Central memory CD8-positive, alpha-beta T cell (primary cell): ENCODE measurements at regions not wholly inside any gene's neighbourhood (a gene's known extent, or its start where the extent isn't known, plus 50 kb on each side); places are given as distances from the start of the nearest gene placed in this dataset.

ENCODE experiments used
- ATAC-seq: fragments of 150-1000 bp; cut with Tn5 transposase; replicated peaks from 2 replicates; pipeline ENCODE4 v1.10.0; 2022; ENCODE audit warnings: mild to moderate bottlenecking, moderate FRiP score, moderate number of reproducible peaks; ENCODE audit not compliant: poor library complexity, severe bottlenecking; ENCODE audit errors: extremely low read depth
- DNase-seq, 2 donors: peaks; one replicate each; pipeline ENCODE4 v3.0.0; 2021; ENCODE audit warnings: low spot score in 2 of 2
- H3K27ac Mint-ChIP-seq: one replicate; pipeline ENCODE4 v1.8.0; 2022; ENCODE audit warnings: low read depth, mild to moderate bottlenecking, moderate library complexity, mixed read lengths
- H3K27me3 Mint-ChIP-seq: one replicate; pipeline ENCODE4 v1.8.0; 2022; ENCODE audit warnings: mixed read lengths
- H3K36me3 Mint-ChIP-seq: one replicate; pipeline ENCODE4 v1.8.0; 2022; ENCODE audit warnings: mild to moderate bottlenecking, moderate library complexity, mixed read lengths; ENCODE audit not compliant: insufficient read depth
- H3K4me1 Mint-ChIP-seq: one replicate; pipeline ENCODE4 v1.8.0; 2022; ENCODE audit warnings: mixed read lengths
- H3K4me3 Mint-ChIP-seq: one replicate; pipeline ENCODE4 v1.8.0; 2022; ENCODE audit warnings: mild to moderate bottlenecking, moderate library complexity, mixed read lengths
- H3K9me3 Mint-ChIP-seq: one replicate; pipeline ENCODE4 v1.8.0; 2022; ENCODE audit warnings: mixed read lengths

- DNase-seq (no peak), ATAC-seq (no peak)
- H3K9me3 Mint-ChIP-seq = peaks cover 19% of the 10 kb centered on the region
- H3K4me1 Mint-ChIP-seq = no peaks in the 10 kb centered on the region
- no peaks in the 10 kb centered on the region for H3K27me3 Mint-ChIP-seq
- no peak overlapping the region for H3K4me3 Mint-ChIP-seq
- H3K27ac Mint-ChIP-seq = no peak overlapping the region
- no peaks in the 10 kb centered on the region for H3K36me3 Mint-ChIP-seq
These were observed 1555.4 kb upstream of the MIR17HG start for GRCh38 chr13:89791971-89792630.

- Mint-ChIP-seq H3K9me3 (peaks cover 28% of the 10 kb centered on the region), H3K27ac (no peak overlapping the region), H3K27me3 (no peaks in the 10 kb centered on the region), H3K36me3 (no peaks in the 10 kb centered on the region), H3K4me3 (no peak overlapping the region), H3K4me1 (no peaks in the 10 kb centered on the region)
- DNase-seq (no peak), ATAC-seq (no peak)
These were observed 1551.3 kb upstream of the MIR17HG start for GRCh38 chr13:89796196-89796595.

- no peaks in the 10 kb centered on the region for H3K27me3 Mint-ChIP-seq
- H3K27ac Mint-ChIP-seq = no peak overlapping the region
- peaks cover 19% of the 10 kb centered on the region for H3K9me3 Mint-ChIP-seq
- peaks cover 2% of the 10 kb centered on the region for H3K36me3 Mint-ChIP-seq
- ATAC-seq = no peak
- H3K4me1 Mint-ChIP-seq = no peaks in the 10 kb centered on the region
- H3K4me3 Mint-ChIP-seq = no peak overlapping the region
- no peak for DNase-seq
These were observed 1543.6 kb upstream of the MIR17HG start for GRCh38 chr13:89803839-89804238.

- no peaks in the 10 kb centered on the region for H3K27me3 Mint-ChIP-seq
- ATAC-seq (no peak), DNase-seq (no peak)
- no peak overlapping the region for H3K4me3 Mint-ChIP-seq
- H3K36me3 Mint-ChIP-seq = peaks cover 2% of the 10 kb centered on the region
- H3K27ac Mint-ChIP-seq = no peak overlapping the region
- H3K4me1 Mint-ChIP-seq = no peaks in the 10 kb centered on the region
- H3K9me3 Mint-ChIP-seq = peaks cover 16% of the 10 kb centered on the region
These were observed 1540.9 kb upstream of the MIR17HG start for GRCh38 chr13:89806594-89806993.

GRCh38 chr13:89812856-89813255 is 1534.6 kb upstream of the MIR17HG start:
- H3K27me3 Mint-ChIP-seq = no peaks in the 10 kb centered on the region
- DNase-seq = no peak
- H3K36me3 Mint-ChIP-seq = peaks cover 2% of the 10 kb centered on the region
- H3K9me3 Mint-ChIP-seq = peaks cover 15% of the 10 kb centered on the region
- ATAC-seq = no peak
- no peak overlapping the region for H3K4me3 Mint-ChIP-seq
- H3K27ac Mint-ChIP-seq = no peak overlapping the region
- H3K4me1 Mint-ChIP-seq = no peaks in the 10 kb centered on the region

GRCh38 chr13:89816404-89816803 is 1531.1 kb upstream of the MIR17HG start:
- no peak overlapping the region for H3K4me3 Mint-ChIP-seq
- DNase-seq (no peak), ATAC-seq (no peak)

GRCh38 chr13:89822467-89822866 is 1525.0 kb upstream of the MIR17HG start:
- Mint-ChIP-seq H3K9me3 (peaks cover 15% of the 10 kb centered on the region), H3K4me3 (no peak overlapping the region), H3K27ac (no peak overlapping the region), H3K36me3 (no peaks in the 10 kb centered on the region), H3K27me3 (no peaks in the 10 kb centered on the region), H3K4me1 (no peaks in the 10 kb centered on the region)
- DNase-seq = no peak
- ATAC-seq = no peak

More at GRCh38 chr13:89816404-89816803, 1531.1 kb upstream of the MIR17HG start:
- Mint-ChIP-seq H3K36me3 (no peaks in the 10 kb centered on the region), H3K4me1 (no peaks in the 10 kb centered on the region), H3K27me3 (no peaks in the 10 kb centered on the region), H3K9me3 (peaks cover 15% of the 10 kb centered on the region), H3K27ac (no peak overlapping the region)

GRCh38 chr13:89827552-89827951 is 1519.9 kb upstream of the MIR17HG start:
- DNase-seq (no peak), ATAC-seq (no peak)
- peaks cover 2% of the 10 kb centered on the region for H3K9me3 Mint-ChIP-seq
- no peak overlapping the region for H3K4me3 Mint-ChIP-seq
- no peaks in the 10 kb centered on the region for H3K4me1 Mint-ChIP-seq
- H3K27me3 Mint-ChIP-seq = no peaks in the 10 kb centered on the region
- no peak overlapping the region for H3K27ac Mint-ChIP-seq
- no peaks in the 10 kb centered on the region for H3K36me3 Mint-ChIP-seq

- DNase-seq (no peak), ATAC-seq (no peak)
- Mint-ChIP-seq H3K9me3 (no peaks in the 10 kb centered on the region), H3K4me1 (no peaks in the 10 kb centered on the region), H3K27ac (no peak overlapping the region), H3K36me3 (no peaks in the 10 kb centered on the region), H3K27me3 (no peaks in the 10 kb centered on the region), H3K4me3 (no peak overlapping the region)
These were observed 1519.0 kb upstream of the MIR17HG start for GRCh38 chr13:89828506-89828905.

- DNase-seq = no peak
- H3K36me3 Mint-ChIP-seq = no peaks in the 10 kb centered on the region
- H3K4me3 Mint-ChIP-seq = no peak overlapping the region
- H3K27ac Mint-ChIP-seq = no peak overlapping the region
- no peak for ATAC-seq
- H3K4me1 Mint-ChIP-seq = no peaks in the 10 kb centered on the region
- H3K9me3 Mint-ChIP-seq = peaks cover 7% of the 10 kb centered on the region
- H3K27me3 Mint-ChIP-seq = no peaks in the 10 kb centered on the region
These were observed 1516.3 kb upstream of the MIR17HG start for GRCh38 chr13:89831157-89831556.

- peaks cover 21% of the 10 kb centered on the region for H3K9me3 Mint-ChIP-seq
- no peak overlapping the region for H3K27ac Mint-ChIP-seq
- H3K27me3 Mint-ChIP-seq = no peaks in the 10 kb centered on the region
- H3K36me3 Mint-ChIP-seq = no peaks in the 10 kb centered on the region
- ATAC-seq = no peak
- no peak for DNase-seq
- no peak overlapping the region for H3K4me3 Mint-ChIP-seq
- H3K4me1 Mint-ChIP-seq = no peaks in the 10 kb centered on the region
These were observed 1514.7 kb upstream of the MIR17HG start for GRCh38 chr13:89832827-89833226.

- ATAC-seq (no peak), DNase-seq (no peak)
- Mint-ChIP-seq H3K4me1 (no peaks in the 10 kb centered on the region), H3K27ac (no peak overlapping the region), H3K4me3 (no peak overlapping the region), H3K27me3 (no peaks in the 10 kb centered on the region), H3K36me3 (peaks cover 3% of the 10 kb centered on the region), H3K9me3 (peaks cover 5% of the 10 kb centered on the region)
These were observed 1503.9 kb upstream of the MIR17HG start for GRCh38 chr13:89843621-89844020.

- DNase-seq = no peak
- peaks cover 3% of the 10 kb centered on the region for H3K36me3 Mint-ChIP-seq
- ATAC-seq = no peak
- H3K4me1 Mint-ChIP-seq = no peaks in the 10 kb centered on the region
- H3K9me3 Mint-ChIP-seq = peaks cover 16% of the 10 kb centered on the region
- no peaks in the 10 kb centered on the region for H3K27me3 Mint-ChIP-seq
- H3K4me3 Mint-ChIP-seq = no peak overlapping the region
- H3K27ac Mint-ChIP-seq = no peak overlapping the region
These were observed 1501.6 kb upstream of the MIR17HG start for GRCh38 chr13:89845874-89846273.
